Loucy (cell line): ENCODE measurements at regions not wholly inside any gene's neighbourhood (a gene's known extent, or its start where the extent isn't known, plus 50 kb on each side); places are given as distances from the start of the nearest gene placed in this dataset.
A peak's percentile ranks its signal among the peaks of the same experiment; 100 is the strongest.

Experiments
- EZH2phosphoT487 ChIP-seq: fragments of 200-600 bp; IDR thresholded peaks from 2 replicates; pipeline ENCODE4 v1.6.1; 2018; ENCODE audit warnings: antibody characterized with exemption, mild to moderate bottlenecking, moderate library complexity, borderline replicate concordance
- TF ChIP-seq, protein P1 (sequence below): fragments of 200-600 bp; sonication (generic); conservative IDR thresholded peaks from 2 replicates; pipeline ENCODE4 v1.5.1; 2014; ENCODE audit warnings: mild to moderate bottlenecking, antibody characterized with exemption, low read length

DNA sequence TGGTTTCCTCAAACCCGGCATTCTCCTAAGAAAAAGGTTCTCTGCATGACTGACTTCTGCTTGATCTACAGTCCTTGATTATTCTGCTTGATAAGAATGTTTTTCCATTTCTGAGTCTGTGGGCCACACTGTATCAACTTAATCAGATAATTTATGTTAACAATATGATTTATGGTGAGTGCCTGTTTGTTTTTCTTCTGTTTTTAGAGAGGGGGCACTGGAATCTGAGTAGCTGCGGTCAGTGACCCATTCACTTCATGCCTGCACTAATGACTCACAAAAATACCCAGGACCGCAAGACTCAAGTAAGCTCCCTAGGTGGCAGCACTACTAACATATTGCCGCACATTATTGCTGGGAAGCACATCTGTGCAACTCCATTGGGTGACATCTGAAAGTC is 542.3 kb upstream of the ATXN8OS start:
- TF ChIP-seq, protein P1, sequence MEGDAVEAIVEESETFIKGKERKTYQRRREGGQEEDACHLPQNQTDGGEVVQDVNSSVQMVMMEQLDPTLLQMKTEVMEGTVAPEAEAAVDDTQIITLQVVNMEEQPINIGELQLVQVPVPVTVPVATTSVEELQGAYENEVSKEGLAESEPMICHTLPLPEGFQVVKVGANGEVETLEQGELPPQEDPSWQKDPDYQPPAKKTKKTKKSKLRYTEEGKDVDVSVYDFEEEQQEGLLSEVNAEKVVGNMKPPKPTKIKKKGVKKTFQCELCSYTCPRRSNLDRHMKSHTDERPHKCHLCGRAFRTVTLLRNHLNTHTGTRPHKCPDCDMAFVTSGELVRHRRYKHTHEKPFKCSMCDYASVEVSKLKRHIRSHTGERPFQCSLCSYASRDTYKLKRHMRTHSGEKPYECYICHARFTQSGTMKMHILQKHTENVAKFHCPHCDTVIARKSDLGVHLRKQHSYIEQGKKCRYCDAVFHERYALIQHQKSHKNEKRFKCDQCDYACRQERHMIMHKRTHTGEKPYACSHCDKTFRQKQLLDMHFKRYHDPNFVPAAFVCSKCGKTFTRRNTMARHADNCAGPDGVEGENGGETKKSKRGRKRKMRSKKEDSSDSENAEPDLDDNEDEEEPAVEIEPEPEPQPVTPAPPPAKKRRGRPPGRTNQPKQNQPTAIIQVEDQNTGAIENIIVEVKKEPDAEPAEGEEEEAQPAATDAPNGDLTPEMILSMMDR: peak; percentile 73
- TF ChIP-seq EZH2phosphoT487: no peak
